ENCODE measurements at regions not wholly inside any gene's neighbourhood (a gene's known extent, or its start where the extent isn't known, plus 50 kb on each side); places are given as distances from the start of the nearest gene placed in this dataset.

DNA sequence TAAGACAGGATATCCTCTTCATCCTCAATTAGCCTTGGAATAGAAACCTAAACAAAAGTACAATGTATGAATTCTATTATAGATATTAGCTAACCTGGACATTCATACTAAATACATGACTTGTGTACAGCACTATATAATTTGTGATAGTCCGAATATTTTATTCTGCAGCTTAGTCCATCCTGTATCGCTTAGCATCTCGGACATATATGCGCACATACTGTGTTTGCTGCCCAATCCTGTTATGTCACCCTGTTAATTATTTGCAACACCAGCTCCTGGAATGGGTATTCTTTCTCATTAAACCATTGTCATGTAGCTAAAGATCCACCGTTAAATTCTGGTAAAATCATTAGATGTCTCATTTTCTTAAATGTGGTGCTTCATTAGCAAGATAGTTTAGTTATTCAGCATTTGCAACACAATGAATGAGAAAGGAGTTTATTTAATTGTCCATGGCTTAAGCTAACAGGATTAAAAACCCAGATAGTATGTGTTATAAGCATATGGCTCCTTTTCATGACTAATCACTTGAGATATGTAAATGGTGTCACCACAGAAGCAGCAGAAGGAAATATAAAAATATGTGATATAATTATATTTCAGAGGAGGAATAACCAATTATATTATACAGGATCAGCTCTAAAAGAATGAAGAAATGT is 156.0 kb upstream of the ARHGAP5 start:
- Histone ChIP-seq H3K9me2 (replicated peaks; ENCODE audit: control insufficient read depth, low read length) (no peaks in the 10 kb centered on the region), H3F3A (ENCODE audit: control insufficient read depth, insufficient read depth) (no peaks in the 10 kb centered on the region), H3K9me3 (ENCODE audit: control insufficient read depth, insufficient read depth, low read length) (no peaks in the 10 kb centered on the region), H3K27me3 (ENCODE audit: control insufficient read depth, low read length) (no peaks in the 10 kb centered on the region), H3K79me2 (ENCODE audit: control insufficient read depth, low read length) (no peaks in the 10 kb centered on the region), H3K4me3 (ENCODE audit: low read length) (no peak overlapping the region), H3K4me1 (ENCODE audit: control insufficient read depth, low read length) (no peaks in the 10 kb centered on the region), H3K4me2 (ENCODE audit: low read length) (no peak overlapping the region), H4K20me1 (ENCODE audit: control insufficient read depth, insufficient read depth, low read depth, low read length) (no peaks in the 10 kb centered on the region), H3K27ac (ENCODE audit: low read depth, low read length) (no peak overlapping the region), H3K36me3 (ENCODE audit: control insufficient read depth, low read length) (no peaks in the 10 kb centered on the region)
- no peak for TF ChIP-seq EZH2phosphoT487 (IDR thresholded peaks at IDR 0.05; ENCODE audit: borderline replicate concordance, low read length)
- TF ChIP-seq, protein P1, sequence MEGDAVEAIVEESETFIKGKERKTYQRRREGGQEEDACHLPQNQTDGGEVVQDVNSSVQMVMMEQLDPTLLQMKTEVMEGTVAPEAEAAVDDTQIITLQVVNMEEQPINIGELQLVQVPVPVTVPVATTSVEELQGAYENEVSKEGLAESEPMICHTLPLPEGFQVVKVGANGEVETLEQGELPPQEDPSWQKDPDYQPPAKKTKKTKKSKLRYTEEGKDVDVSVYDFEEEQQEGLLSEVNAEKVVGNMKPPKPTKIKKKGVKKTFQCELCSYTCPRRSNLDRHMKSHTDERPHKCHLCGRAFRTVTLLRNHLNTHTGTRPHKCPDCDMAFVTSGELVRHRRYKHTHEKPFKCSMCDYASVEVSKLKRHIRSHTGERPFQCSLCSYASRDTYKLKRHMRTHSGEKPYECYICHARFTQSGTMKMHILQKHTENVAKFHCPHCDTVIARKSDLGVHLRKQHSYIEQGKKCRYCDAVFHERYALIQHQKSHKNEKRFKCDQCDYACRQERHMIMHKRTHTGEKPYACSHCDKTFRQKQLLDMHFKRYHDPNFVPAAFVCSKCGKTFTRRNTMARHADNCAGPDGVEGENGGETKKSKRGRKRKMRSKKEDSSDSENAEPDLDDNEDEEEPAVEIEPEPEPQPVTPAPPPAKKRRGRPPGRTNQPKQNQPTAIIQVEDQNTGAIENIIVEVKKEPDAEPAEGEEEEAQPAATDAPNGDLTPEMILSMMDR (IDR thresholded peaks at IDR 0.05; ENCODE audit: low read depth, low read length, poor library complexity, severe bottlenecking): no peak

DNA sequence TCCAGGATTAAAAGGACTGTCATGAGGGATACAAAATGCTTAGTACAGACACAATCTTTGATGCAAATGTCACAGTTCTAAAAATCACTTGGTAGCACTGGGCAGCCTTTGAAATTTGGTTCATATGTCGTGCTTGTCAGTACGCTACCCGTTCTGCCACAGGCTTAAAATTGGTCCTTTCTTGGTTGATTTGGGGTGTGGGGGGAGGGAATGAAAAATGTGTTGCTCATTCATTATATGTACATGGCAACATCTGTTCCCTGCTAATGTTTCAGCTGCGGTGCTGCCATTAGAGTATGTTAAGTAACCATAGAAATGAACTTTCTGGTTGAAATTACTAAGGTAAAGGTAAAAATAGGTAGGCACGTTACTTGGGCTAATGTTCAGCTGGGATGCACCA is 155.4 kb upstream of the ARHGAP5 start:
- H3K9me3 ChIP-seq (ENCODE audit: control insufficient read depth, insufficient read depth, low read length): no peaks in the 10 kb centered on the region
- H3K4me3 ChIP-seq (ENCODE audit: low read length): no peak overlapping the region
- no peaks in the 10 kb centered on the region for H3K9me2 ChIP-seq (replicated peaks; ENCODE audit: control insufficient read depth, low read length)
- H3K4me2 ChIP-seq (ENCODE audit: low read length): no peak overlapping the region
- H3K4me1 ChIP-seq (ENCODE audit: control insufficient read depth, low read length): no peaks in the 10 kb centered on the region
- TF ChIP-seq, protein P1 (IDR thresholded peaks at IDR 0.05; ENCODE audit: low read depth, low read length, poor library complexity, severe bottlenecking): no peak
- no peak for TF ChIP-seq EZH2phosphoT487 (IDR thresholded peaks at IDR 0.05; ENCODE audit: borderline replicate concordance, low read length)
- no peaks in the 10 kb centered on the region for H4K20me1 ChIP-seq (ENCODE audit: control insufficient read depth, insufficient read depth, low read depth, low read length)
- no peaks in the 10 kb centered on the region for H3K27me3 ChIP-seq (ENCODE audit: control insufficient read depth, low read length)
- H3K36me3 ChIP-seq (ENCODE audit: control insufficient read depth, low read length): no peaks in the 10 kb centered on the region
- no peaks in the 10 kb centered on the region for H3F3A ChIP-seq (ENCODE audit: control insufficient read depth, insufficient read depth)
- no peaks in the 10 kb centered on the region for H3K79me2 ChIP-seq (ENCODE audit: control insufficient read depth, low read length)
- no peak overlapping the region for H3K27ac ChIP-seq (ENCODE audit: low read depth, low read length)

DNA sequence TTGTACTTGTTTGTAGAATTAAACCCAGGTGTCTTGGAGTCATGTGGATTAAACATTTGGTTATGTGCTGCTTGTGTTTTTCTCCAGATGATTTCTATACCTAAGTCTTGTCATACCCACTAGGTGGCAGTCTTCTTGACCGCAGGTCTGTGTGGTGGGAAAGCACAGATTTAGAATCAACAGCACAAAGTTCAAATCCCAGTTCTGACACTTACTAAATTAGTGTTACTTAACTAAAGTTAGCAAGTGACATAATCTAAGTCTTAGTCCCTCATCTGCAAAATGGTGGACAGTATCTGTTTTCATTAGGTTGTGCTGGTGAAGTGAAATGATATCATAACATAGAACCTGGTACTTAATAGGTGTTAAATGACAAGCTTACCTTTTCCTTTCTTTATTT is 151.0 kb upstream of the ARHGAP5 start:
- no peak overlapping the region for H3K27ac ChIP-seq (ENCODE audit: low read depth, low read length)
- H3F3A ChIP-seq (ENCODE audit: control insufficient read depth, insufficient read depth): no peaks in the 10 kb centered on the region
- H3K9me3 ChIP-seq (ENCODE audit: control insufficient read depth, insufficient read depth, low read length): no peaks in the 10 kb centered on the region
- no peaks in the 10 kb centered on the region for H3K27me3 ChIP-seq (ENCODE audit: control insufficient read depth, low read length)
- no peak overlapping the region for H3K4me3 ChIP-seq (ENCODE audit: low read length)
- H3K36me3 ChIP-seq (ENCODE audit: control insufficient read depth, low read length): no peaks in the 10 kb centered on the region
- no peaks in the 10 kb centered on the region for H3K4me1 ChIP-seq (ENCODE audit: control insufficient read depth, low read length)
- H3K4me2 ChIP-seq (ENCODE audit: low read length): no peak overlapping the region
- no peaks in the 10 kb centered on the region for H4K20me1 ChIP-seq (ENCODE audit: control insufficient read depth, insufficient read depth, low read depth, low read length)
- H3K9me2 ChIP-seq (replicated peaks; ENCODE audit: control insufficient read depth, low read length): no peaks in the 10 kb centered on the region
- no peaks in the 10 kb centered on the region for H3K79me2 ChIP-seq (ENCODE audit: control insufficient read depth, low read length)
- TF ChIP-seq EZH2phosphoT487 (IDR thresholded peaks at IDR 0.05; ENCODE audit: borderline replicate concordance, low read length): no peak
- TF ChIP-seq, protein P1 (IDR thresholded peaks at IDR 0.05; ENCODE audit: low read depth, low read length, poor library complexity, severe bottlenecking): peak; percentile 81

Measured in DOHH2 (cell line).